NCI-H526 treated with DMSO at 0.1 percent for 48 hours (cell line): ENCODE measurements at regions not wholly inside any gene's neighbourhood (a gene's known extent, or its start where the extent isn't known, plus 50 kb on each side); places are given as distances from the start of the nearest gene placed in this dataset.
A peak's percentile ranks its signal among the peaks of the same experiment; 100 is the strongest.

Experiments used
- DNase-seq: peaks from one replicate; lab custom pipeline; 2025; lab: John Stamatoyannopoulos, UW

DNA sequence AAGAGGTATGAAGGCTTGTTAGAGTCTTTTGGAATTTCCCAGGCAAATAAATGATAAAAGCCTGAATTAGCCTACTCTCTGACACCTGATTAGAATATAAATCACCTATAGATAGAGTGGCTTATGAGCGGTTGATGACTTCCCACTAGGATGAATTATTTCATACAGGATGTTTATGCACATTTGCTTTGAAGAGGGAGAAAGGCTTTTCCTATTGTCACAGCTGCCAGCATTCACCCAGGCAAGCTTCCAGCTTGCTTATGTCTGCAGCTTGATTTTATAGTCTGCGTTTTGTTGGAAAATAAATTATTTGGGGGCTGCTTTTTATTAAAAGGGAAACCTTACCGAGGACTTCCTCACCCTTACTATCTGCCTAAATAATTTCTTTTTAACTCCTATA, 51.3 kb upstream of the EIF2S2 start:
- no peak for DNase-seq

DNA sequence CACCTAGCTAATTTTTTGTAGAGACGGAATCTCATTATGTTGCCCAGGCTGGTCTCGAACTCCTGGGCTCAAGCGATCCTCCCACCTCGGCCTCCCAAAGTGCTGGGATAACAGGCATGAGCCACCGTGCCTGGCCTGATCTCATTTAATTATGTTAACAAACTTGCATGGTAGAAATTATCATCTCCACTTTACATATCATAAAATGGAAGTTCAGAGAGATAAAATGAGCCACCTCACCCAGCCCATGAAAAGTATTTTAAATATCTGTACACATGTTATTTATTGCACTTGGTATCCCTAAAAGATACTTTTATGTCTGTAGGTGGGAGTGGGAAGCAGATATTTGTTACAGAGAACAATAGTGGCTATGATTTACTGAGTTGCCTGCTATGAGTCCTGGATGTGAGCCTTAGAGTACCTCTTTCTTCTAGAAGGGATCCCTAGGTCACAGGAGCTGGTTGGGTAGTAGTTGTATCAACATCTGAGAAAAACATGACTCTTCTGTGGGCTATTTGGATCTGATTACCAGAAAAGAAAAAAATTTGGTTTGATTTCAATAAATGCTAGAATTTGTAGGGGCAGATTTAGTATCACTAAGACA, 52.4 kb upstream of the EIF2S2 start:
- no peak for DNase-seq

DNA sequence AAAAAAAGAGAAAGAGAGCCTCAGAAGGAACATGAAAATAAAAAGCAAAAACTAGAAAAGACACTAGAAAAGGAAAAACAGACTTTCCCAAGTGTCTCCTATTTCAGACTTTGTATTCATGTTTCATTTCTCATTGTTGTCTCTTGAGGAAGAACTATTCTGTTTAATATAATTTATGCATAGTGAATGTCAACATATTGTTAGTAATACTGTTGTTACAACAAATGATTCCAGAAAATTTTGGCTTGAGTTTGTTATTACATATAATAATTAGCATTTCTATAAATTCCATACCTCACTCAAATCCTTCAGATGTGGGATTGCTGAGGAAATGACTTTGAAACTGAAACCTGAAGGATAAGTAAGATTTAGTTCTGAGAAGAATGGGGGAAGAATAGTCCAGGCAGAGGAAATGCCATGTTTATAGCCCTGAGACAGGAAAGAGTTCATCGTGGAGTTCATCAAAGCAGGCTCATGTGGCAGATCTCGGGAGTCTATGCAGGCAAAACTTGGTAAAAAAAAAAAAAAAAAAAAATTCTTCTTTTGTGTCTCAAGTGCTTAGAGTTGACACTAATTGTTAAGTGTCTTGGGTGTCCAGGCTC, 53.1 kb upstream of the EIF2S2 start:
- DNase-seq = no peak

DNA sequence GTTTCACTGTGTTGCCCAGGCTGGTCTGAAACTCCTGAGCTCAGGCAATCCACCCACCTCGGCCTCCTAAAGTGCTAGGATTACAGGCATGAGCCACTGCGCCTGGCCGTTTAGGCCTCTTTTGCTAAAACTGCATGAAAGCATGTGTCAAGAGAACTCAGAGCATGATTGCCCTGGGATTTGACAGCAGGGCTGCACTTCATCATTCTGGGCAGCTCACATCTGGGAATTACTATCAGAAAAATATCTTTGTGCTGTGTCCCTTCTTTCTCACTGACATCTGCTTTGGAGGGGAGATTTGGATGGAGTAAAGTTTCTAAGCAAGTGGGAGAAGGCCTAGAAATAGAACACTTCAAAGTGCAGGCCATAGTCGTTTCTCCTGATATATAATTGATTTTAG, 59.6 kb upstream of the EIF2S2 start:
- DNase-seq = no peak

DNA sequence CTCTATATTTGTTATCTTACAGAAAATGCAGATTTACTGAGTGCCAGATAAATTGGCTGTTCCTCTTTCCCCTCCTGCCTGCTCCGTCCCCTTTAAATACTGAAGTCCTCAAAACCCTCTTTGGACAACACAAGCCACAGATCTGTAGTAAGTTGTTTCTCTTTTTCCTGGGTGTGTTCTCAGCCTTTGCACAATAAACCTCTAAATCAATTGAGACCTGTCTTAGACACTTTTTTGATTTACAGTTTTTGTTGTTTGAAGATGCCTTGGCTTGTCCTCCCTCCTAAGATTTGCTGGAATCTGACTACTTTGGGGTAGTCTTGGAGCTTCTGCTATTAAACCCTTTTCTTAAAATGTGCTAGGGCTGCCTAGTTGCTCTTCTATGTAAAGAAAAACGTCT, 60.9 kb upstream of the EIF2S2 start:
- no peak for DNase-seq

DNA sequence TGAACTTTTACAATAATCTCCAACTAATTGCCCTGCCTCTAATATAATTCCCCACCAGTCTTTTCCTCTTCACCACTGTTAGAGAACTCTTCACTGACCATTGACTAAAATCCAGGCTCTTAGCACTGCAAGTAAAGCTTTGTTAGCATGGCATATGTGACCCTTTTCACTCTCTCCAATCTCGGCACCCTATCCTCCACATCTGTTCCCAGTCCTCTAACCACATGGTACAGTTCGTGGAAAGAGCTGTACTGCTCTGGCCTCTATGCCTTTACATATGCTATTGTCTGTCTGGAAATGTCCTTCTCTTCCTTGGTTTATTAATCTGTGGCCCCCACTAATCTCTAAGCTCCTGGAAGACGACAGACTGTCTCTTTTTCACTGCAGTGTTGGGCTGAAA, 63.0 kb upstream of the EIF2S2 start:
- no peak for DNase-seq

DNA sequence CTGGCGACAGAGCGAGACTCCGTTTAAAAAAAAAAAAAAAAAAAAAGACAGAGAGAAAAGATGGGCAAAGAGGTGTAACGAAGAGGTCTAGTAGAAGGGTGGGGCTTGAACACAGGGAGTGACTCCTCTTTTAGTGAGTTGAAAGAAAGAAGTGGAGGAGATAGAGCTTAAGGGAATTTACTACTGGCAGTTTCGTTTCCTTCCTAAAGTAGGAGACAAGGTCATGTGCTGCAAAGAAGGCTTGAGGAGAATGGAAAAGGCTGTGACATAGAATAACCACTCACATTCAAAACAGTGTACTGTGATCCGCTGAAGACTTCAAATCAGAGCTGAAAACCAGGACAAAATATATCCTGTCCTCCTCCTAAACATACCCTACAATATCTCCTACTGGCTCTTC, 63.8 kb upstream of the EIF2S2 start:
- no peak for DNase-seq

DNA sequence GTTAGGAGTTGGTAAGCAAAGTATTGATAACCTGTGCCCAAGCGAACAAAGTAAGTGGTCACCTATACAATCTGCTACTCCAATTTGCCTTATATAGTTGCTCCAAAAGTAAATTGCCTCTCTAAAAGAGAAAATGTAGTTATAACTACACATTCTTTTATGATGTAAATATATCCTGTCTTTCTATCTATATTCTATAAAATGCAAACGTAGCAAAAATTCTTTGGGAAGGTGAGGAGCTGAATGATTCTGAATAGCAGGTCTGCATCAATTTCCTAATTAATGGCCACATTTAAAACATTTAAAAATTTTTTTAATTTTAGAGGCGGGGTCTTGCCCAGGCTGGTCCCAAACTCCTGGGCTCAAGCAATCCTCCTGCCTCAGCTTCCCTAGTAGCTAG, 64.2 kb upstream of the ASIP start:
- DNase-seq = no peak

DNA sequence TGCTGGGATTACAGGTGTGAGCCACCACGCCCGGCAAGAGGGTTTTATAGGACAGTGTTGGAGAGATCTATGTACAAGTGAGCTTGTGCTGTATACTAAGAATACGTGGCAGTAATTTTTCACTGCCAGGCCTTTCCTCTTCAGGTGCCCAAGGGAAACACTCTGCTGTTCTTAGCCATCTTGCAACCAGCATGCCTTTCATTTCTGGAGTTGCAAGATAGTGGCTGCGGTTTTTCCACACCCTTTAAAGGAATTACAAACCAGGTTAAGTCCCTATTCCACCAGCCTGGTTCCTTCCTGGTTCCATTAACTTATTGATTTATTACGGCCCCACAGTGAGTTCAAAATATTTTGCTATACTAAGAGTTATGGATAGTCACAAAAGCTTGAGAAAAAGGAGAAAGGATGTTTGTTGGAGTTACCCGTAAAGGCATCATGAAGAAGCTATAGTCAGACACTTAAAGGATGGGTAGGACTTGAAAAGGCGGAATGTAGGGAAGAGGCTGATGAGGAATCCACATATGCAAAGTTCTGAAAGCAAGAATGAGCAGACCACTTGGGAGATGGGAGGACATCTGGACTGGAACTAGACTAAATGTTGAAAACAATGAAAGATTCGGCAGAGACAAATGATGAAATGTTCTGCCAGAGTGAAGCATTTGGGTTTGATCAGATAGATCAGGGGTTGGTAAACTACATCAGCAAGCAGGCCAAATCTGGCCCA, 61.4 kb upstream of the ASIP start:
- DNase-seq = no peak

DNA sequence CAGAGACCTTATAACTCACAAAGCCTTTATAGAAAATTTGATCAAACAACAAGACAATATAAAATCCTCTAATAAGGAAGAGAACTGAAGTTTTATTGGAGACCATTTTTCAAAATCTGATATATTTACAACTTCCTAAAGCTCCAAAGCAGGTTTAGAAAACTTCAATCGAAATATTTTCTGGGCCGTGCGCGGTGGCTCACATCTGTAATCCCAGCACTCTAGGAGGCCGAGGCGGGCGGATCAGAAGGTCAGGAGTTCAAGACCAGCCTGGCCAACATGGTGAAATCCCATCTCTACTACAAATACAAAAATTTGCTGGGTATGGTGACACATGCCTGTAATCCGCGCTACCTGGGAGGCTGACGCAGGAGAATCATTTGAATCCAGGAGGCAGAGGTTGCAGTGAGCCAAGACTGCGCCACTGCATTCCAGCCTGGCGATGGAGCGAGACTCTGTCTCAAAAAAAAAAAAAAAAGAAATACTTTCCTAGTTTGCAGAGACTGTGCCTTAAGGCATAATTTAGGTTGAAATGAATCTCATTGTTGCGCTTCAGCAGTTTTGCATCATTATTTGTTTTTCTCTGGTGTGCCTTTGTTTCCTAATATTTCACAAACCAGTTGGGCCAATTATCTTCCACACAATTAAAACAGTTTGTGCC, 60.6 kb upstream of the ASIP start:
- DNase-seq = no peak

DNA sequence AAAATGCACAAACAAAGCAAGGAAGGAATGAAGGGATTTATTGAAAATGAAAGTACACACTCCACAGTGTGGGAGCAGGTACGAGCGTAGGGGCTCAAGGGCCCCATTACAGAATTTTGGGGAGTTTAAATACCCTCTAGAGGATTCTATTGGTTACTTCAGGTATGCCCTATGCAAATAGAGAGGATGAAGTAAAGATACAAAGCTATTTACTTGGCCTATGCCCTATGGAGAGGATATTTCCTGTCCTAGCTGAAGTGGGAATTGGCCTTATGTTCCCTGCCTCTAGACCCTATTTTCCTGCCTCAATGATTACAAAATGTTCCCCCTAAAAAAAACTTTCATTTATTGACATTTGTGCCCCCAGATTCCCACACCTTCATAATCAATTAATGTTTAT, 59.7 kb upstream of the ASIP start:
- no peak for DNase-seq

DNA sequence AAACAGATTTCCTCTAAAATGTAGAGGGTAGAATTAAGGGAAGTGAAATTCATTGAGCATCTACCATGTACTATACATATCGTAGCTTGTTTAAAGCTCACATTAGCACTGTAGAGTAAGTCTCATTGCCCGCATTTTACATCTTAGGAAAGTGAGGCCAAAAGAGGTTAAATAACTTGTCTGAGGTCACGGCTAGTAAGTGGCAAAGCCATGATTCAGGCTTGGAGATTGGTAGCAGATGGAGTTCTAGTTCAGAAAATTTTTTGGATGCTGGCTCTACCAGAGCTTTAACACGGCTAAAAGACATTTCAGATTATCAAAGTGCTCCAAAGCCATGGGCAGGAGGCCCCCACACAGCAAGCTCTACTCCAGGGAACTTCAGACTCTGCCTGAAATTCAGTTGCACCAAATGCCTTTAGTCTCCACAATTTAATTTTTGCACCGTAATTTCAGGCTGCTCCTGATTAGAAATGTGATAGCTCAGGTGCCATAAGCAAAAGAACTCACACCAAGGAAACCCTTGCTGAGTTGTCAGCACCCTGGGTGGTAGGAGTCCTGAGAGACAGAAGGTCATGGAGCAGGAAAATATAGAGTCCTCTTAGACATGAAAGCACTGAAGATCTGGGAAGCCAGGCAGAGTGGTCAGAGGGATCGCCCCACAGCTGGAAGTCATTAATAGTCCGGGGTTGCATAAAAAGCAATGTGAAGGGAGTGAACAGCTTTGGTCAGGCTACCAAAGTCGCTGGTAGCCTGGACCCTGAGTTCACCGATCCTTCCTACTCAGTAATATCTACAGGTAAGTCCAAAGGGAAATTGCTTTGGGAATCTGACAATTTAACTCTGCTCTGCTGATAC, 55.2 kb upstream of the ASIP start:
- DNase-seq = no peak

DNA sequence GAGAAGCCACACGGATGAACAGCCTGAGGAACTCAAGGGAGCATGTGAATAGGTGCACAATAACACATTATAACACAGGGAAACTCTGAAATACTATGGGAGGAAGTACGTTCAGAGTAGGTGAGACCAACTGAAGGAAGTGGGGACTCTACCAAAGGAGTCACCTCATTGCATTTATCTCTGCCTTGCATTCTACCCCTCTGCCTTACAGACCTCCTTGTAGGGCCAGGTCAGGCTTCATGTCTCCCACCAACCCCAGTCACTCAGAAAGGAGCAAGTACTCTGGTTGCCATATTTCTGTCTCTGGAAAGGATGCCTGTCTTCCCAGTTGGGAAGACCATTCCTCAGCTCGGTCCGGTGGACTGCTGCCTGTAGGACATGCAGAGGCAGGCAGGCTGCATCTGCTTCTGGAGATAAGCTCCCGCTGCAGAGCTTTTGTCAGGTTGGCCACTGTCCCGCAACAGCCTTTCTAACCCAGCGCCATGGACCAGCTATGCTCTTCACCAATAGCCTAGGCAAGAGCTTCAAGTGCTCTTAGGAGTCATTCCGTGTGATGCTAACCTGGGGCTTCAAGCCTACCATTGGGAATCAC, 51.6 kb upstream of the ASIP start:
- no peak for DNase-seq

DNA sequence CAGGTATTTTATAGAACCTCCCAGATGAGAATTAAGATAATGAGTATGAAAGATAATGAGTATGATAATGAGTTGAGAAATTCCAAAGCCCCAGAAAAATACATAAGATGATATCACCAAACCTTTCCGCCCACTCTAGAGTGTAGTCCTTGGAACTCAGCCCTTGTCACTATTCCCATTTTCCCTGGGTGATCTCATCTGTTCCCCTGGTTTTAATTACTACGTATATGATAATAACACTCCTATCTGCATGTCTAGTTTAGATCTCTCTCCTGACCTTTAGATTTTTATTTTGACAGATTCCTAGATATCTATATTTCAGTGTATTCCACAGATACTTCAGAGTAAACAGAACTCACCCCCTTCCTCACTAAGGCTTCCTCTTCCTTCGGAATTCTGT, 51.0 kb upstream of the ASIP start:
- DNase-seq = no peak

DNA sequence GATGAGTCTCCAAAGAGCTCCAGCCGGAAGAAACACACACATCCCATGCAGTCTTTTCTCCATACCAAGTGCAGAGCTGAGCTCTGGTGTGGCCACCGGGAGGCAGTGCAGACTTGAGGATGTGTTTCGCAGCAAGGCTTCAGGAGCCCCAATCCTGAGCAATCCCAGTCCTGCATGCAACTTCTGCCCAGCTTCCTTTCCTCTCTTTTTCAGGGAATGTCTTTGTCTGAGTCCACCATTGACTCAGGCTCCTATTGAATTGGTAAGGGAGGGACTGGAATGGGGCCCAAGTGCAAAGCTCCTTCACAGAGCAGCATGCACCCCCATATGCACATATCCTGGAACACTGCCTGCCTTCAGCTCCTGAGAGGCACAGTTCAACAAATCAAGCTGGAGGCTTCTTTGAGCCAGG, 50.5 kb upstream of the ASIP start:
- DNase-seq = peak; percentile 76
